NCI-H1048 (cell line): ENCODE measurements at regions not wholly inside any gene's neighbourhood (a gene's known extent, or its start where the extent isn't known, plus 50 kb on each side); places are given as distances from the start of the nearest gene placed in this dataset.
"Not testable (repeated sequence)": the region's sequence is repeated elsewhere in the genome, so short reads cannot be mapped to it uniquely, and the experiment has no call there.

Experiments
- DNase-seq: peaks from one replicate; lab custom pipeline; 2025; lab: John Stamatoyannopoulos, UW

- DNase-seq, result peak; percentile 52
Measured at GRCh38 chr7:65251851-65252620, 121.6 kb upstream of the ZNF92 start.

GRCh38 chr7:65250697-65251395 is 122.8 kb upstream of the ZNF92 start:
- DNase-seq, result no peak

- no peak for DNase-seq
Measured at GRCh38 chr7:65250216-65250615, 123.4 kb upstream of the ZNF92 start.

- DNase-seq, result no peak
Measured at GRCh38 chr7:65247491-65247890, 126.2 kb upstream of the ZNF92 start.

- no peak for DNase-seq
Measured at GRCh38 chr7:65239707-65240352, 133.8 kb upstream of the ZNF92 start.

- no peak for DNase-seq
Measured at GRCh38 chr7:65239324-65239706, 134.3 kb upstream of the ZNF92 start.

GRCh38 chr7:65238785-65239184 is 134.9 kb upstream of the ZNF92 start:
- no peak for DNase-seq

- no peak for DNase-seq
Measured at GRCh38 chr7:65235586-65235985, 138.1 kb upstream of the ZNF92 start.

- no peak for DNase-seq
Measured at GRCh38 chr7:65233409-65234034, 140.1 kb upstream of the ZNF92 start.

GRCh38 chr7:65230231-65230630 is 143.4 kb upstream of the ZNF92 start:
- no peak for DNase-seq

- DNase-seq, result no peak
Measured at GRCh38 chr7:65225422-65226006, 148.1 kb upstream of the ZNF92 start.

GRCh38 chr7:65222655-65223054 is 151.0 kb upstream of the ZNF92 start:
- no peak for DNase-seq

- DNase-seq, result no peak
Measured at GRCh38 chr7:65221683-65222082, 152.0 kb upstream of the ZNF92 start.

- DNase-seq, result no peak
Measured at GRCh38 chr7:65219623-65220022, 154.0 kb upstream of the ZNF92 start.

GRCh38 chr7:65216469-65216868 is 157.2 kb upstream of the ZNF92 start:
- DNase-seq, result peak; percentile 35

- DNase-seq, result not testable (repeated sequence)
Measured at GRCh38 chr7:65213260-65213659, 160.4 kb upstream of the ZNF92 start.

GRCh38 chr7:65199221-65199620 is 174.4 kb upstream of the ZNF92 start:
- not testable (repeated sequence) for DNase-seq

GRCh38 chr7:65193334-65194058 is 180.2 kb upstream of the ZNF92 start:
- DNase-seq, result not testable (repeated sequence)

GRCh38 chr7:65177041-65177440 is 170.6 kb upstream of the ERV3-1 start:
- not testable (repeated sequence) for DNase-seq

GRCh38 chr7:65150105-65150504 is 143.6 kb upstream of the ERV3-1 start:
- DNase-seq, result not testable (repeated sequence)

- not testable (repeated sequence) for DNase-seq
Measured at GRCh38 chr7:65146118-65146914, 139.8 kb upstream of the ERV3-1 start.
